K562 (cell line): ENCODE measurements at regions not wholly inside any gene's neighbourhood (a gene's known extent, or its start where the extent isn't known, plus 50 kb on each side); places are given as distances from the start of the nearest gene placed in this dataset.

Source experiments
- BCOR ChIP-seq: fragments of 450-650 bp; IDR thresholded peaks from 2 replicates; pipeline ENCODE4 v1.6.1; 2016
- FOXO4 ChIP-seq: fragments of 450-650 bp; formaldehyde crosslinking; IDR thresholded peaks from 2 replicates; pipeline ENCODE4 v1.4.0; 2020; ENCODE audit warnings: mild to moderate bottlenecking, moderate library complexity
- YY1 ChIP-seq, 3 experiments: IDR thresholded peaks; 2 replicates each; pipeline ENCODE4 v1.6.1; 2011; ENCODE audit warnings: low read length in 2 of 3, mild to moderate bottlenecking in 2 of 3, moderate library complexity in 2 of 3, borderline replicate concordance in 1 of 3, control low read depth in 1 of 3, low read depth in 1 of 3; ENCODE audit not compliant: insufficient read depth in 3 of 3, insufficient replicate concordance in 2 of 3, control insufficient read depth in 1 of 3, insufficient read length in 1 of 3; ENCODE audit errors: extremely low read depth in 1 of 3
- TF ChIP-seq, protein P1 (sequence below): fragments of 250-450 bp; sonication (Bioruptor Pico); IDR thresholded peaks from 2 replicates; pipeline ENCODE4 v1.4.0; 2020

DNA sequence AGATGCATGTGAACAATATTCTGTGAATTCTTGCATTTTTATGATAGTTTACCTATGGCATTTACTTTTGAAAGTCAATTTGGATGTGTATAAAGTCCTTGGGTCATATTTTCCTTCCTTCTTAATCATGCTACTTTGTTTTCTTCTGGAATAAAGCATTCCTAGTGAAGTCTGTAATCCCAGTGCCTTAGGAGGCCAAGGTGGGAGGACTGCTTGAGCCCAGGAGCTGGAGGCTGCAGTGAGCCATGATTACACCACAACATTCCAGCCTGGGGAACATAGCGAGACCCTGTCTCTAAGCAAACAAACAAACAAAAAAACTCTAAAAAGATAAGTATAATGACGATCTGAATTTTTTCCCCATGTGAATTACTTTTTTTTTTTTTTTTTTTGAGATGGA, 69.7 kb upstream of the SYNCRIP start (continued):
- TF ChIP-seq, protein P1, sequence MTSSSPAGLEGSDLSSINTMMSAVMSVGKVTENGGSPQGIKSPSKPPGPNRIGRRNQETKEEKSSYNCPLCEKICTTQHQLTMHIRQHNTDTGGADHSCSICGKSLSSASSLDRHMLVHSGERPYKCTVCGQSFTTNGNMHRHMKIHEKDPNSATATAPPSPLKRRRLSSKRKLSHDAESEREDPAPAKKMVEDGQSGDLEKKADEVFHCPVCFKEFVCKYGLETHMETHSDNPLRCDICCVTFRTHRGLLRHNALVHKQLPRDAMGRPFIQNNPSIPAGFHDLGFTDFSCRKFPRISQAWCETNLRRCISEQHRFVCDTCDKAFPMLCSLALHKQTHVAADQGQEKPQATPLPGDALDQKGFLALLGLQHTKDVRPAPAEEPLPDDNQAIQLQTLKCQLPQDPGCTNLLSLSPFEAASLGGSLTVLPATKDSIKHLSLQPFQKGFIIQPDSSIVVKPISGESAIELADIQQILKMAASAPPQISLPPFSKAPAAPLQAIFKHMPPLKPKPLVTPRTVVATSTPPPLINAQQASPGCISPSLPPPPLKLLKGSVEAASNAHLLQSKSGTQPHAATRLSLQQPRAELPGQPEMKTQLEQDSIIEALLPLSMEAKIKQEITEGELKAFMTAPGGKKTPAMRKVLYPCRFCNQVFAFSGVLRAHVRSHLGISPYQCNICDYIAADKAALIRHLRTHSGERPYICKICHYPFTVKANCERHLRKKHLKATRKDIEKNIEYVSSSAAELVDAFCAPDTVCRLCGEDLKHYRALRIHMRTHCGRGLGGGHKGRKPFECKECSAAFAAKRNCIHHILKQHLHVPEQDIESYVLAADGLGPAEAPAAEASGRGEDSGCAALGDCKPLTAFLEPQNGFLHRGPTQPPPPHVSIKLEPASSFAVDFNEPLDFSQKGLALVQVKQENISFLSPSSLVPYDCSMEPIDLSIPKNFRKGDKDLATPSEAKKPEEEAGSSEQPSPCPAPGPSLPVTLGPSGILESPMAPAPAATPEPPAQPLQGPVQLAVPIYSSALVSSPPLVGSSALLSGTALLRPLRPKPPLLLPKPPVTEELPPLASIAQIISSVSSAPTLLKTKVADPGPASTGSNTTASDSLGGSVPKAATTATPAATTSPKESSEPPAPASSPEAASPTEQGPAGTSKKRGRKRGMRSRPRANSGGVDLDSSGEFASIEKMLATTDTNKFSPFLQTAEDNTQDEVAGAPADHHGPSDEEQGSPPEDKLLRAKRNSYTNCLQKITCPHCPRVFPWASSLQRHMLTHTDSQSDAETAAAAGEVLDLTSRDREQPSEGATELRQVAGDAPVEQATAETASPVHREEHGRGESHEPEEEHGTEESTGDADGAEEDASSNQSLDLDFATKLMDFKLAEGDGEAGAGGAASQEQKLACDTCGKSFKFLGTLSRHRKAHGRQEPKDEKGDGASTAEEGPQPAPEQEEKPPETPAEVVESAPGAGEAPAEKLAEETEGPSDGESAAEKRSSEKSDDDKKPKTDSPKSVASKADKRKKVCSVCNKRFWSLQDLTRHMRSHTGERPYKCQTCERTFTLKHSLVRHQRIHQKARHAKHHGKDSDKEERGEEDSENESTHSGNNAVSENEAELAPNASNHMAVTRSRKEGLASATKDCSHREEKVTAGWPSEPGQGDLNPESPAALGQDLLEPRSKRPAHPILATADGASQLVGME (CRISPR knock-in tag) = no peak
- no peak for TF ChIP-seq FOXO4 (CRISPR knock-in tag)
- TF ChIP-seq YY1 (IDR thresholded peaks at IDR 0.05; ENCODE audit: borderline replicate concordance in 1 of 3, control insufficient read depth in 1 of 3, extremely low read depth in 1 of 3, insufficient read depth in 3 of 3, insufficient read length in 1 of 3, insufficient replicate concordance in 2 of 3, low read depth in 1 of 3, low read length in 2 of 3) = no peak
- TF ChIP-seq BCOR = no peak
